GM20000 (cell line): ENCODE measurements at regions not wholly inside any gene's neighbourhood (a gene's known extent, or its start where the extent isn't known, plus 50 kb on each side); places are given as distances from the start of the nearest gene placed in this dataset.

ENCODE experiments used
- DNase-seq: peaks from one replicate; pipeline ENCODE4 v3.0.0; 2012; ENCODE audit warnings: low spot score
- TF ChIP-seq, protein P1 (sequence below): IDR thresholded peaks from 2 replicates; pipeline ENCODE4 v1.5.1; 2012; ENCODE audit warnings: mild to moderate bottlenecking, control low read depth; ENCODE audit errors: extremely low read depth, missing control alignments

DNA sequence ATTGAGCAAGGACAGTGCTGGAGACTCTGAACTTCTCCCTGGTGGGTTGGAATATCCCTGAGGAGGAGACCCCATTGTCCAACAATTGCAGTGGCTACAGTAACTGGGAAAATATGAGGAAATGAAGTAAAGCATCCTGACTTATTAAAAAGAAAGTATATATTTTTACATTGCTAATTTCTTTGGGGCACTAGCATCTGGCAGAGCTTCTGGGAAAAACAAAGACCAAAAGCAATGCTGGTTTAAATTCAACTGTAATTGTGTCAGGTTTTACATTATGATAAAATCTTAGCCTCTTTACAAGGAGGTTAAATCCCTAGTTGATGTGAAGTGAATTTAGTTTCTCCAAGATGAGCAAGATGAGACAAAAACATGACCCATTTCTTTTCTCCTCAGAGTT lies 454.0 kb upstream of the RBMS3 start:
- DNase-seq, result no peak
- TF ChIP-seq, protein P1, sequence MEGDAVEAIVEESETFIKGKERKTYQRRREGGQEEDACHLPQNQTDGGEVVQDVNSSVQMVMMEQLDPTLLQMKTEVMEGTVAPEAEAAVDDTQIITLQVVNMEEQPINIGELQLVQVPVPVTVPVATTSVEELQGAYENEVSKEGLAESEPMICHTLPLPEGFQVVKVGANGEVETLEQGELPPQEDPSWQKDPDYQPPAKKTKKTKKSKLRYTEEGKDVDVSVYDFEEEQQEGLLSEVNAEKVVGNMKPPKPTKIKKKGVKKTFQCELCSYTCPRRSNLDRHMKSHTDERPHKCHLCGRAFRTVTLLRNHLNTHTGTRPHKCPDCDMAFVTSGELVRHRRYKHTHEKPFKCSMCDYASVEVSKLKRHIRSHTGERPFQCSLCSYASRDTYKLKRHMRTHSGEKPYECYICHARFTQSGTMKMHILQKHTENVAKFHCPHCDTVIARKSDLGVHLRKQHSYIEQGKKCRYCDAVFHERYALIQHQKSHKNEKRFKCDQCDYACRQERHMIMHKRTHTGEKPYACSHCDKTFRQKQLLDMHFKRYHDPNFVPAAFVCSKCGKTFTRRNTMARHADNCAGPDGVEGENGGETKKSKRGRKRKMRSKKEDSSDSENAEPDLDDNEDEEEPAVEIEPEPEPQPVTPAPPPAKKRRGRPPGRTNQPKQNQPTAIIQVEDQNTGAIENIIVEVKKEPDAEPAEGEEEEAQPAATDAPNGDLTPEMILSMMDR, result no peak

DNA sequence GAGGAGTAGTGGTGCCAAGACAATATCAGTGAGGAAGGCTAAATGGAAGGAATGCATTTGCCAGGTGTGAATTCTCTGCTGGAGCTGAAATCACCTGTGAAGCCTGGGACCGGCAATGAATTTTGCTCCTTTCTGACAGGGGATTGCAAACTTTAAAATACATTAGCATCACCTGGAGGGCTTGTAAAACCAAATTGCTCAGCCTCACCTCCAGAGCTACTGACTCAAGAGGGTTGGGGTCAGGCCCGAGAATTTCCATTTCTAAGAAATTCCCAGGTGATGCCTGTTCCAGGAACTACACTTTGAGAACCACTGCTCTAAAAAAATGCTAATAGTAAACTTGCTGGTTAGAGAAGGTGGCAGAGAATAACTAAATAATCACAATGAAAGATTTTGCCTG lies 445.6 kb upstream of the RBMS3 start:
- DNase-seq, result no peak
- TF ChIP-seq, protein P1, result no peak

DNA sequence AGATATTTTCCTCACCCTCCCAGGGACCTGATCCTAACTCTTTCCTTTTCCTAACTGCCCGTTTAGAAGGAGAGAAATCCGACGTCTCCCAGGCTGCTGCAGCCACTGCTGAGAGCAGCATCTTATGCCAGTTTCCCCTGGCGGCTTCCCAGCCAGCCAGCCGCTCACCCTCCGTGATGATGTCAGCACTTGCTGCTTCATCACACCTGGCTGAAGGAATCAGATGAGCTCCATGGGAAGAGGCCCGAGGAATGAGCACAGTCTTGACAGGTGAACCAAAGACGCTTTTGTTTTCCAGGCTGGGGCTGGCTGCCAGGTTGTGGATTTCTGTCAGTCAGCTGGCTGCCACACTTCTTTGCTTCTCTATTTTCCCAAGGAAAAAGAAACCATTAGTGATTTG lies 445.1 kb upstream of the RBMS3 start:
- no peak for DNase-seq

DNA sequence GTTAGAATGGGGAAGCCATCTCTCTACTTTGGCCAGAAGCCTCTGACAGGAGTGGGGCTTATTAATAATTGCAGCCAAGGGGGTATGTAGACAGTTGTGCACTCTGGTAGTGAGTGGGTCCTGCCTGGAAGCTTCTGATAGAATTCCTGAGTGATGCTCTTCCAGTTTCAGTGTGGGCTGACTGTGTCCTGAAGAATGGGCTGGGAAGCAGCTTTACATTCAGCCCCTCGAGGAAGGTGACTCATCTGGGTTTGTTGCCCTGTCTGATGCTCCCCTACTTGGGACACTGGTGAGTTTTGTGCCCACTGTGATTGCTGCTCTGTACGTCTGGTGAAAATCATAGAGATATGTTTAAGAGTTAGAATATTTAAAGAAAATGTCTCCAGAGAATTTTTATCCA lies 444.7 kb upstream of the RBMS3 start:
- DNase-seq, result no peak

More for the DNA sequence above, 445.1 kb upstream of the RBMS3 start:
- TF ChIP-seq, protein P1, result no peak

DNA sequence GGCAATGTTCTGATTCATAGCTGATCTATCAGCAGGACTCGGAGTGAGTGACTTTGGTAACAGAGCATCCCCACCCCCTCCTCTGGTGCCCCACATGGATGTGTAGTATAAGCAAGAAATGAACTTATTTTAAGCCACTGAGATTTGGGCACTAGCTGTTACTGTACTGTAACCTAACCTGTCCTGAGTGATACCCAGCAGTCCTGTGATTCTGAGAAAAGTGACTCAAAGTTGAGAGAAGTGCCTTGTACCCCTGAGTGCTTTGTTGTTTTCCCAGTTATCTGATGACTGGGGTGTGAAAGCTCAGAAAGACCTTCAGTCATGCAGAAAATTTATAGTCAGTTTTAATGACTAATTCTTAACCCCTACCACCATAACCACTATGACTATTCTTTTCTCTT lies 439.9 kb upstream of the RBMS3 start:
- TF ChIP-seq, protein P1, result no peak
- no peak for DNase-seq

More for the DNA sequence above, 444.7 kb upstream of the RBMS3 start:
- TF ChIP-seq, protein P1, result no peak

DNA sequence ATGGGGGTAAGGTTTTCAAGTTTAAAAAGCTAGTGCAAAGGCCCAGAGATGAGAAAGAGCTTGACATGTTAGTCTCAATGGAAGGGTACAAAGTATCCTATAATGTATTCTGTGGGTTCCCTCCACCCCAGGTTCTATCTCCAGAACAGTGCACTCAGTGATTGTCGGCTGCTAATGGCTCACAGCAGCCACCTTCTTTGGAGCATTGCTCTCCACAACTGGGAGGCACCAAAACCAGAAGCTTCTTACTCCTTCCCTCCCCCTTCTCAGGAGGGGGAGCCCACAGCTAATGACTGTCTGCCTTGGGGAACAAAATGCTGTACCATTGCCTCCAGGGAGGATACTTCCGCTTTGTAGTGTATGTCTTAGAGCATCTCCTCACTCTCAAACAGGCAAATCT lies 439.4 kb upstream of the RBMS3 start:
- TF ChIP-seq, protein P1, result no peak
- DNase-seq, result no peak

DNA sequence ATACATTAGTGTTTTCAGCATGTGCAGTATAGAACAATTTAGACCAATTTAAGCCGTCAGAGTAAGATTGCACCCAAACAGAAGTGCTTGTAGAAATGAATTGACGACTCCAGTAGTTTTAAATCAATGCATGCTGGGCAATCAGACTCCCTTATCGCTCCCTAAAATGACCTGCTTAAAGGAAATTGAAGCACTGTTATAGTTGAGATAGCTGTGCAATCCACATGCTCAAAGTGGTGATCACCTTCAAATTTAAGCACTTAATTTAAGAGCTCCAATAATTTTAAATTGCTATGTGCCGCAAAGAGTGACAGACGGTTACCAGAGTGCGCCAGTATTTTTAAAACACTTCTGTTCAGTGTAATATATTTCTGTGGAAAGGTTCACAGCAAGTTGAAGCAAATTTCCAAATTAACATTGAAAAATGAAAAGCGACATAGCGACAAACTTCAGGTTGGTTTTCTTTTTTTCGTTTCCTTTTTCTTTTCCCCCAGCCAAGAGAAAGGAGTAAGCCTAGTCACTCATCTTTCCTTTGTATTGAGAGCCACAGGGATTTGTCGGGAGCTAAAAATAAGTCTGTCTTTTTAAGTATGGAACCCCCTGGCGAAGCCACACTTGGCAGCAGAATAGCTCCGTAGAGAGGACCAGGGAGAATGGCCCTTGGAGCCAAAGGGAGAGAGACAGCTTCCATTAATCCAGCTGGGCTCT lies 436.4 kb upstream of the RBMS3 start:
- TF ChIP-seq, protein P1, result no peak
- no peak for DNase-seq
